Mesothelial cell of epicardium (in vitro differentiated cells): ENCODE measurements at regions not wholly inside any gene's neighbourhood (a gene's known extent, or its start where the extent isn't known, plus 50 kb on each side); places are given as distances from the start of the nearest gene placed in this dataset.
A peak's percentile ranks its signal among the peaks of the same experiment; 100 is the strongest.

Experiments used
- DNase-seq, 2 experiments: peaks; one replicate each; pipeline ENCODE4 v3.0.0; 2021; ENCODE audit warnings: low spot score in 2 of 2; ENCODE audit not compliant: unreplicated experiment in 2 of 2
- H3K27ac Mint-ChIP-seq: 2 replicates; pipeline ENCODE4 v1.8.0; 2021; ENCODE audit warnings: mixed read lengths
- H3K27me3 Mint-ChIP-seq: 2 replicates; pipeline ENCODE4 v1.8.0; 2021; ENCODE audit warnings: low read depth, mixed read lengths
- H3K36me3 Mint-ChIP-seq: 2 replicates; pipeline ENCODE4 v1.8.0; 2021; ENCODE audit warnings: mixed read lengths
- H3K4me1 Mint-ChIP-seq: 2 replicates; pipeline ENCODE4 v1.8.0; 2021; ENCODE audit warnings: mixed read lengths
- H3K4me3 Mint-ChIP-seq: 2 replicates; pipeline ENCODE4 v1.8.0; 2021; ENCODE audit warnings: mild to moderate bottlenecking, moderate library complexity, mixed read lengths
- H3K9me3 Mint-ChIP-seq: 2 replicates; pipeline ENCODE4 v1.8.0; 2021; ENCODE audit warnings: mixed read lengths
- TF ChIP-seq, protein P1 (sequence below): fragments of 200-600 bp; sonication (generic); IDR thresholded peaks from one replicate; pipeline ENCODE4 v1.5.0; 2021; ENCODE audit warnings: antibody characterized with exemption; ENCODE audit not compliant: unreplicated experiment

DNA sequence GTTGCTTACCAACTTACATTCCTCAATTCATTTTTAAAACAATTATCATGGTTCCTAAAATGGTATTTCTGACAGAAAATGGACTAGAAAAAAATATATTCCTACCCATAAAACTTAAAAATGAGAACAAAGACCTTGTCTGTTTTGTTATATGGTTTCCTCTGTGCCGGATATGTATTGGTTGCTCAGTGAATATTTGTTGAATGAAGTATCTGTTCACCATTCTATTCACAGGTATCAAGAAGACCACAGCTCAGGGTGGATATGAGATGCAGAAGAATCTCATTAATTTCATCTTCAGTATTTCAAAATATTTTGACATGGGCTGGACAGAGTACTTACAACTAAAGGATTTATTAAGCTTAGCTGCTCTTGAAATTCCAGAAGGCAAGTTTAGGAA is 58.1 kb downstream of the TUSC7 start:
- Mint-ChIP-seq H3K4me1 (peaks cover 2% of the 10 kb centered on the region), H3K27ac (no peak overlapping the region), H3K27me3 (peaks cover 18% of the 10 kb centered on the region), H3K36me3 (no peaks in the 10 kb centered on the region), H3K4me3 (no peak overlapping the region), H3K9me3 (no peaks in the 10 kb centered on the region)
- no peak for DNase-seq
- TF ChIP-seq, protein P1, sequence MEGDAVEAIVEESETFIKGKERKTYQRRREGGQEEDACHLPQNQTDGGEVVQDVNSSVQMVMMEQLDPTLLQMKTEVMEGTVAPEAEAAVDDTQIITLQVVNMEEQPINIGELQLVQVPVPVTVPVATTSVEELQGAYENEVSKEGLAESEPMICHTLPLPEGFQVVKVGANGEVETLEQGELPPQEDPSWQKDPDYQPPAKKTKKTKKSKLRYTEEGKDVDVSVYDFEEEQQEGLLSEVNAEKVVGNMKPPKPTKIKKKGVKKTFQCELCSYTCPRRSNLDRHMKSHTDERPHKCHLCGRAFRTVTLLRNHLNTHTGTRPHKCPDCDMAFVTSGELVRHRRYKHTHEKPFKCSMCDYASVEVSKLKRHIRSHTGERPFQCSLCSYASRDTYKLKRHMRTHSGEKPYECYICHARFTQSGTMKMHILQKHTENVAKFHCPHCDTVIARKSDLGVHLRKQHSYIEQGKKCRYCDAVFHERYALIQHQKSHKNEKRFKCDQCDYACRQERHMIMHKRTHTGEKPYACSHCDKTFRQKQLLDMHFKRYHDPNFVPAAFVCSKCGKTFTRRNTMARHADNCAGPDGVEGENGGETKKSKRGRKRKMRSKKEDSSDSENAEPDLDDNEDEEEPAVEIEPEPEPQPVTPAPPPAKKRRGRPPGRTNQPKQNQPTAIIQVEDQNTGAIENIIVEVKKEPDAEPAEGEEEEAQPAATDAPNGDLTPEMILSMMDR = no peak

DNA sequence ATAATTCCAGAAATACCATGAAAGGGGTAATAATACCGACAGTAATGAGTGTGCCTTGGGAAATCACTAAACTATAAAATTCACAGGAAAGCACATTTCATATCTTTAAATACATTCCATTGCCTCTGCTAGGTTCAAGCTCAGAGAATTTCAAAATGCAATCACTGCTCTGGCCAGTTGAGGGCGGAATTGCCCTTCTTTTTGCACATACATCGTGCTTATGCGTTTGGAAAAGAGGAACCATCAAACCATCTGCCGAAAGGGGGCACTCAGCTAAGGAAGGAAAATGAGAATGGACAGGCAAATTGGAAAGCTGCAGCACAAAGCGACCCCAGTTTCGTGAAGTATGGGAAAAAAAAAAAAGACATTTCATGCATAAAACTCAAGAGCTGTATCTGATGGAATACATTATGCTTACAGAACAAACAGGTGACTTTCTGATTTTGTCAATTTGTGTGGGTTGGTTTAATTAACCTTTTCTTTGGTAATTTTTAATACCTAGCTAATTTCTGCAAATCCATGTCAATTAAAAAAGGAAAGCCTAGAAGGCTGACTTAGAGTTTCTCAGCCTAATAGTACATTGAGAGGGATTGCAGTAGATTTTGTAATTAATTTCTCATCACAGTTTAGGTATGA is 61.4 kb downstream of the TUSC7 start:
- no peak overlapping the region for H3K27ac Mint-ChIP-seq
- peak; percentile 27 to 77 for DNase-seq
- H3K4me1 Mint-ChIP-seq = peaks cover 2% of the 10 kb centered on the region
- H3K27me3 Mint-ChIP-seq = peaks cover 12% of the 10 kb centered on the region
- H3K36me3 Mint-ChIP-seq = no peaks in the 10 kb centered on the region
- H3K9me3 Mint-ChIP-seq = no peaks in the 10 kb centered on the region
- H3K4me3 Mint-ChIP-seq = no peak overlapping the region
- TF ChIP-seq, protein P1 = peak; percentile 83

DNA sequence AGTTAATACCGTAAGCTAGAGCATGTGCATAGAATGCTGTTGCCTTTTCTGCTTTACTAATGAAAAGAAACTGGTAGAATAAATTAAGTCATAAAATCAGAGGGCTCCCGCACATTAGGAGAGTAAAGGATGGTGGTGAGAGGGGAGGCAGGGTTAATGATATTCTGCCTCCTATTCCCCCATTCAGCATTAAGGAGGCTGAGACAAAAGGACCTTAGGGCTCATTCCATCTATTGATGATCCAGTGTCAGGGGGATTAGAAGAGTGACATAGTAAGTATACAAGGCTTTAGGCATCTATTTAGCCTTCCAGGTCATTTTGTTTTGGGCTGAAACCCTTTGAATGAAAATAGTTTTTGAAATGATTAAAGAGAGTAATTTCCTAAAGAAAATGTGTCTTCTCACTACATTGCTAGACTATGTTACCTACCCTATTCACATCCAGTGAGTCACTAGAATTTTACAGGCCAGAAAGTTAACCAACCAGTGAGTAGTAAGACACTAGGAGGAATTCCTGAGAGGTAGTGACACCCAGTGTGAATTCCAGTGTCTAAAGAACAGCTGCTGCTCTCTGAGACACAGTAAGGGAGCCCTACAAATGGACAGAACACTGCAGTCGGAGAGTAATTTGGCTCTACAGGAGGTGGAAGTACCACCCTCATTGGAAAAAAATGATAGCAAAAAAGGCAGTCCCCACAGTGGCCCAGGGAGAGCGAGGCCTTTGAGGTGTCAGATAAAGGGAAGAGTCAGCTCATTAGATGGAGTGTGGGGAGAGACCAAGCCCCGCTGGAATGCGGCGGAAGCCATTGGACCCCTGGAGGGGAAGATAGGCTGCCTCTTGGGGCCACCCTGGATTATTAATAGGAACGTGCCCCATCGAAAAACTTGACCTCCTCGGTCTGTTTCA is 67.6 kb downstream of the TUSC7 start:
- H3K27me3 Mint-ChIP-seq = peaks cover 3% of the 10 kb centered on the region
- TF ChIP-seq, protein P1 = no peak
- no peak overlapping the region for H3K27ac Mint-ChIP-seq
- DNase-seq = no peak
- H3K9me3 Mint-ChIP-seq = no peaks in the 10 kb centered on the region
- H3K36me3 Mint-ChIP-seq = no peaks in the 10 kb centered on the region
- no peak overlapping the region for H3K4me3 Mint-ChIP-seq
- no peaks in the 10 kb centered on the region for H3K4me1 Mint-ChIP-seq

DNA sequence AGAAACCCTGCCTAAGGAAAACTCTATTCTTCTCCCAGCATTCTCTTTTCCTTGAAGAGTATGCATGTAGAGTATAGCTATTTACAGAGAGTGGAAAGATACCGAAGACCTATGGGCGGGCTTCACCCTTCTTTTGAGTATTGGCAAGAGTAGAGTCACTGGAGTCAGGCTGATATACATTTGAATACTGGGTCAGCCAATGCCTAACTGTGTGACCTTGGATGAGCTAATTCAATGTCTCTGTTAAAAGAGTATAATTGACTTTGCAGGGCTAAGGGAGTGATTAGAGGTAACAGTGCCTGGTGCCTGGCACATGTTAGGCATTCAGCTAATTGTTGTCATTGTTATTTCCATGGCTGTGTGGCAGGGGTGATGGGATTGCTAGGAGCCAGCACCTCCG is 75.6 kb downstream of the TUSC7 start:
- TF ChIP-seq, protein P1 = no peak
- H3K4me1 Mint-ChIP-seq = no peaks in the 10 kb centered on the region
- no peak overlapping the region for H3K27ac Mint-ChIP-seq
- H3K27me3 Mint-ChIP-seq = peaks cover 9% of the 10 kb centered on the region
- no peaks in the 10 kb centered on the region for H3K9me3 Mint-ChIP-seq
- H3K4me3 Mint-ChIP-seq = no peak overlapping the region
- H3K36me3 Mint-ChIP-seq = no peaks in the 10 kb centered on the region
- no peak for DNase-seq

DNA sequence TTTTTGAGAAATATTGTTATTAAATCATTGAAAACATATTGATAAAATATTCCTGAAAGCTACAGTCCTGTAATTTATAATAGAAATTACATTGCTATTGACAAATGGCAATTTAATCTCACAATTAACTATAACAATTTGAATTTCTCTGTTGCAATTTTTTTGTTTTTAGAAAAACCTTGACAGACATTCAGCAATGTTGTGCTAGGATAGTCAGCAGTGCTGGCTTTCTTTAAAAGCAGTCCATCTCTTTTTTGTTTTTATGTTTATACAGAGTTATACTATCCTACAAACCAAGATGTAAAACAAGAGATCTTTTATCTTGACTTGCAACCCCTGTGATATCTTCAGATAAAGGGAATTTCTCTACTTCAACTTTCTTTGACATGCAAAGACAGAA is 93.1 kb downstream of the TUSC7 start:
- TF ChIP-seq, protein P1 = no peak
- H3K36me3 Mint-ChIP-seq = no peaks in the 10 kb centered on the region
- H3K27ac Mint-ChIP-seq = no peak overlapping the region
- peaks cover 1% of the 10 kb centered on the region for H3K27me3 Mint-ChIP-seq
- H3K4me1 Mint-ChIP-seq = no peaks in the 10 kb centered on the region
- no peak for DNase-seq
- H3K9me3 Mint-ChIP-seq = peaks cover 15% of the 10 kb centered on the region
- H3K4me3 Mint-ChIP-seq = no peak overlapping the region
